Epithelial cell of prostate (primary cell): ENCODE measurements at regions not wholly inside any gene's neighbourhood (a gene's known extent, or its start where the extent isn't known, plus 50 kb on each side); places are given as distances from the start of the nearest gene placed in this dataset.

ENCODE experiments used
- DNase-seq: peaks from one replicate; pipeline ENCODE4 v3.0.0-alpha.2; 2011; ENCODE audit warnings: low read depth, low spot score
- H3K27ac ChIP-seq: fragments of 450-650 bp; 2 replicates; pipeline ENCODE4 v1.5.1; 2017; ENCODE audit warnings: mild to moderate bottlenecking

DNA sequence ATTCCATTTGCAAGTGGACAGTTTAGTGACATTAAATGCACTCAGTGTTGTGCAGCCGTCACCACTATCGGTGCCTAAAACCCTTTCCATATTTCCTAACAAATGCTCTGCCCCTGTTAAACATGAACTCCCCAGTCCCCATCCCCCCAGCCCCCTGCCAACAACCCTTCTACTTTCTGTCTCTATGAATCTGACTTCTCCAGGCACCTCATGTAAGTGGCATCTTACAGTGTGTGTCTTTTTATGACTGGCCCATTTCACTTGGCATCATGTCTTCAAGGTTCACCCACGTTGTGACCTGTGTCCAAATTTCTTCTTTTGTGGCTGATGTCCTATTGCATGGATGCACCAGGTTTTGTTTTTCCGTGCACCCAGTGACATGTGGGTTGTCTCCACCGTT lies 140.9 kb upstream of the GPC1 start:
- DNase-seq = no peak

DNA sequence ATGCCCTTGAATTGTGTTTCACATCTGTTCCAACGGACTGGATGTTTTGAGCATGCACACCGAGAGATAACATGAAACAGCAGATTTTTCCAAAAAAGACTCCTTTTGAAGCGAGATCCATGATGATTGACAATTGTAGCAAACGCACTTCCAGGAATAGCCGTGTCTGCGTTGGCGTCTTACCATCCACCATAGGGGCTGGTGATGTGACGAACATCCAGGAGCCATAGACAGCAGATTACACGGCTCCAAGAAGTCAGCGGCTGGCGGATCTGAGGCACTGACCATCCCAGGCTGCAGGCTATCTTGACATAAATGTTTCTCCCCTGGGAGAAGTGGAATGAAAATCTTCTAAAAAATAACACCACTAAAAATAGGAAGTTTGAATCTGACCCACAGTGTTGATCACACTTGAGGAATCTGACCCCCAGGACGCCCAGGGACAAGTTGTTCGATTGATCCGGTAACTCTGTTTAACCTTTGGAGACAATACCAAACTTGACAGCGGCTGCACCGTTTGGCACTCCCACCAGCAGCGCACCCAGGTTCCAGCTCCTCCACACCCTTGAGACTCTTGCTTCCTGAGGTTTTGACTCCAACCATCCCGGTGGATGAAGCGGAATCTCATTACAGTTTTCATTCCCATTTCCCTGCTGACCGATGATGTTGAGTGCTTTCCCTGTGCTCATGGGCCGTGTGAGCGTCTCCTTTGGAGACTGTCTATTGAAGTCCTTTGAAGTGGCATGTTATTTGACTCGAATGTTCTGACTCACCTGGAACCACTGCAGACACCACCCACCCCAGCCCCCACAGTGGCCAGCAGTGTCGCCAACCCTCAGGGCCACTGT lies 140.0 kb upstream of the GPC1 start:
- no peak for DNase-seq
- no peak overlapping the region for H3K27ac ChIP-seq

More for the DNA sequence above, 140.9 kb upstream of the GPC1 start:
- H3K27ac ChIP-seq = no peak overlapping the region

DNA sequence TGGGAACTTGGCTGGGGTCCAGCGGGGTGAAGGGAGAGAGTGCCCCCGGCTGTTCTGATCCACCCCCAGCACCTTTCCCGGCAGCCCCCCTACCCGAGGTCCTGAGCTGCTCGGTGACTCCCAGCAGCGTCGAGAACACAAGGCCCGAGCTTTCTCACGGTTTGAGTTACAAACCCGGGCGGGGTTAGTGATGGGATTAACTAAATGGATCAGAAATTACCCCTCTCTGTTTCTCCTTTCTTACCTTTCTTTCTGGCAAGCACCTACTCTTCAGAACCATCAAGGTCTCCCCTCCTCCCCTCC lies 139.4 kb upstream of the GPC1 start:
- H3K27ac ChIP-seq = no peak overlapping the region
- DNase-seq = no peak

DNA sequence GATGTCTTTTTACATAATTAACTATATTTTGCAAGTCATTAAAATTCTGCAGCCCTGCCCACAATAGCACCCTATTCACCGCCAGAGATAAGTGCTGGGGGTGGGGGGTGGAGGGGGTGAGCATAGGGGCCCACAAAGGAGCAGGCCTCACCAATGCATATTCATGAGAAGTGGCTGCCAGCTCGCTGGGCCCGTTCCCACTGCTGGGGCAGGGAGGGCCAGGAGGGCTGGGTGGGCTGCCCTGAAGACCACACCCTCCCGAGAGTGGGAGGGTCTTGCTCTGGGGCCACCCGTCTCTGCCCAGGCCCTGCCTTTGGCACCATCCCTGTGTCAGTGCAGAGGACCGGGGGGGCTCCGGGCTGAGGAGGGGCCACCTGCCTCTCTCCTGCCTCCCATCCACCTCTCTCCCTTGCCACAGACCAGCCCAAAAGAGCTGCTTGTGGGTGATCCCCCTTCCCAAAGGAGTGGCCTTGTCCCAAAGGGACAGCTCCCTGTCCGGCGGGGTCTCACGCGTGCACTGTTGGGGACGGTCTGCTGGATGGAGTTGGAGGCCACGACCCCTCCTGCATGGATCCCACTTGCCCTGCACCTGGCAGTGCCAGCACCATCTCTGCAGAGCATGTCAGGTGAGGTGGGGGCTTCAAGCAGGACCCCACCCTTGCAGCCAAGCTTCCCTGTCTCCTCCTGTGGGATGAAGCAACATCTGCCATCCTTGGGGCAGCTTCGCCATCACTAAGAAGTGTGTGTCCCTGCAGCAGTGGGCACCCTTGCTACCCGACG lies 138.8 kb upstream of the GPC1 start:
- DNase-seq = no peak
- no peak overlapping the region for H3K27ac ChIP-seq

DNA sequence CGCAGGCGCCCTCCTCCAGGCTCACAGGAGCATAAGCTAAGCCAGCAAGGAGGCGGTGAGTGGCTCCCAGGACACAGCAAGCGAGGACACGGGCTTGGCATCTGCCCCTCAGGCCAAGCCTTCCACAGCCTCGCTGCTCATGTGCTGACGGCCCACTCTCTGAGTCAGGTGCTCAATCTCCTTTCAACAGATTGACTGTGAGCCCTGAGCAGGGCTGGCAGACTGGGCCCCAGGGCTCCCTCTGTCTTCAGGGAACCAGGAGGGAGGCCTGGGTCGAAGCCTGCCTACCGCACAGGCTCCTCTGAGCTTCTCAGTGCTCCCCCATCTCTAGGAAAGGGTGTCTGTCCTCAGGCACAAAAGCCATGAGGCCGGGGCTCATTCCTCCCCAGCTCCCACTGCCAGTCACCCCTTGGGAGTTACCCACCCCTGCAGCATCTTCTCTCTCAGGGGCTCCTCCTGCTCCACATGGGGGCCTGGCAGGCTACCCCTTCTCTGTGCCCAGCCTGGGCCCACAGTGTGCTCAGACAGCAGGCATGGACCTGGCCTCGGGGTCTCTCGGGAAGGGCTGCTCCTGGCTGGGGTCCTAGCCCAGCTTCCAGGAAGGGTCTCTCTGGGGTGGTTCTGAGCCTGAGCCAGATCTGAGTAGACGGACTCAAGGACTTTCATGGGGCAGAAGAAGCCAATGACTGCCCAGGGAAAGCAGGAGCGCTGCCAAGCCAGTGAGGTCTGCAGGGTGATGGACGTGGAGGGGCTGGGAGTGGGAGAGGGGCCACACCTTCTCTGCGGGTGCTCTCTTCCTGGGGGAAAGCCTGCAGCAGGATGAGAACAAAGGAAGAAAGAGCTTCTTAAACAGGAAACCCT lies 138.0 kb upstream of the GPC1 start:
- no peak for DNase-seq
- H3K27ac ChIP-seq = no peak overlapping the region

DNA sequence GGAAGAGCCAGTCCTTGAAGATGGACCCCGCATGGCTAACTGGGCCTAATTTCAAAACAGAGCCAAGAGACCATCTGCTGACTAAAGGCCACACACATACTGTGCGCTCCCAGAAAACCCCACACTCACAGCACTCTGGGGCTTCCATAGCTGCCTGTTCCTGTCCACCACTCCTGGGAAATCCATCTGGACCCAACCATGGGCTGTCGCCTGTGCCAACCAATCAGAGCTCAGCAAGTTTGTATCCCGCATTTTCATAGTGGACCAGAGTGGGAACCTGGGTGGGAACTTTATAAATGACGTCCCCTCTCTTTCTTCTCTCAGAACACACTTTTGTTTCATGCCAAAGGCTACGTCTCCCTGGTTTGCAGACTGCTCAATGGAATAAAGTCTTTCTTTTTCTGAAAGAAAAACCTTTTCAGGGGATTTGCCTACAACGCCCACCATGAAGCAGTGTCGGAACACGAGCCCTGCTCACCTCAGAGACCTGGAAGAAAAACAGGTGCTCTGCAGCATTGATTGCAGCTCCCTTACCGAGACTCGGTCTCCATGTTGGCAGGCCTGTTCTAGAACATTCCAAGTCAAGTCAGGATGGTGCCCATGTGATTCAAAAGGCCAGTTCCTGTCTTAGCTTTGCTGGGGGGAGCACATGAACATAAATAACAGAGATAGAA lies 137.2 kb upstream of the GPC1 start:
- no peak overlapping the region for H3K27ac ChIP-seq
- DNase-seq = no peak

DNA sequence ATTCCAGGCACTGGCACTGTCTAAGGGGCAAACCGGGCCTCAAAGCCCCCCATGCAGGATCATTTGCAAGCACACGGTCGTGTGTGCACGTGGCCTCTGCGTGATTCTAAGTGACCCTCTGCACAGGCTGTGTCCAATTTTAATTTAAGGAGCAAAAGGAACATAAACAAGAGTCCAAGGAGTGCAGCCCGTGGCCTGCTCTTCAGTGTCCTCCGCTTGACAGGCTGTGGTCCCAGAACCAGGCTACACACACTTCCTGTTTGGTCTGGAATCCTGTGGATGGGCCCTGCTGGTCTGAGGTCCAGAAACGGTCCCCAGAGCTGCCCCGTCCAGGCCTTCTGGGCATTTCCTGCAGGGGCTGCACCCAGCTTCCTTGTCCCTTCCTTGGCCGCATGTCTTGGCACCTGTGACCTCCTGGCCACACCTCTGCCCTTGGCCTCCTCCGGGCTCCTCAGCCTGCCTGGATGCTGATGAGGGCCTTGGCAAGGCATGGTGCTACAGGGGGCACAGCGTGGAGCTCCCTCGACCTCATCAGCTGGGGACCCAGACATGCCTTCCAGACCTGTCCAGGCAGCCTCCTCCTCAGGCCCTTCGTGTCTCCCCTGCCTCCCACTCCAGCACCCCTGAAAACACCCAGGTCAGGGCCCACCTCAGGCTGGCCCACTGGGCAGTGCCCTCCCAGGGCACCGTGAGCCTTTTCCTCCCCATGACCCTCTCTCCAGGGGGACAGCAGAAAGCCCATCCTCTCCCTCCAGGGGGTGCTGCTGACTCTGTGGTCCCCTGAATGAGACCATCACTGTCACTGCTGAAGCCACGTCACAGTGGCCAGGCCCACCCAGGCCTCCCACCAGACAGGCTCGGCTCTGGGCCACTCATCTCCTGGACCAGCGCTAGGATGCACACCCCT lies 136.4 kb upstream of the GPC1 start:
- no peak for DNase-seq
- H3K27ac ChIP-seq = no peak overlapping the region

DNA sequence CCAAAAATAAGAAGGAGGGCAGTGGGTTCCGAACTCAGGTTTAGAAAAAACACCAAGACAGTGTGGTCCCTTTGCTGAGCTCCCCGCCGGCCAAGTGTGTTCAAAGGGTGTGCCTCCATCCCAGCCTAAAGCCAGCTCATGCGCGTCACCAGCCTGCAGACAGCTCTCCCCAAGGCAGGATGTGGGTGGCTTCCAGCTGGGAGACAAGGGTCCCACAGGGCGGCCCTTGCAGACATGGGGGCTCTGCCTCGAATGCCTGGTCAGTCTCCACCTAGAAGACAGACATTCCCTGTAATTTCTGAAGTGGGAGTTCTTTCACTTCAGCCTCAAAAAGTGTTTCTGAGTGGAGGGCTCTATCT lies 135.8 kb upstream of the GPC1 start:
- no peak overlapping the region for H3K27ac ChIP-seq

DNA sequence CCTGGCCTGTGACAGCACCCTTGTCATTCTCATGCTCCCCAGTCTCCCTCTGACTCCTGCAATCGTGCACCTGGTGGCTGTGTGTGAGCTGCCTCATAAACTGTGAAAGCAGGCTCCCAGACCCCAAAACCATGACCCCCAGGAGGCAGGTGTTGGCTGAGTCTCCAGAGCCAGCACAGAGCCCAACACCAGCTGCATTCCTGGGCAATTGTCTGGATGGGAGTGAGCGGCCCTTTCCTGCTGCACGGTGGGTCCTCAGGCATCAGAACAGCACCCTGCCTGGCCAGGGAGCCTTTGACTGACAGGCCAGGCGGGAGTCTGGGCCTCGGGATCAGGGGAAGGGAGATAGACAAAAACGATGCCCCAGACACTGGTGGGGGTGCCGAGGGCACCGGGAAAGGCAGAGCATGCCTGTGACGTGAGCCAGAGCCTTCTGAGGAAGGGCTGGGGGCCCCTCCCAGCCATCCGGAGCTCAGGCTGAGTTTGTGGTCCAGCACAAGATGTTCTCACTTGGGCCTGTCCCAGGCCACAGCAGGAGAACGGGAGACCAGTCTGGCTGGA lies 135.1 kb upstream of the GPC1 start:
- no peak for DNase-seq
- H3K27ac ChIP-seq = no peak overlapping the region

More for the DNA sequence above, 135.8 kb upstream of the GPC1 start:
- DNase-seq = no peak

DNA sequence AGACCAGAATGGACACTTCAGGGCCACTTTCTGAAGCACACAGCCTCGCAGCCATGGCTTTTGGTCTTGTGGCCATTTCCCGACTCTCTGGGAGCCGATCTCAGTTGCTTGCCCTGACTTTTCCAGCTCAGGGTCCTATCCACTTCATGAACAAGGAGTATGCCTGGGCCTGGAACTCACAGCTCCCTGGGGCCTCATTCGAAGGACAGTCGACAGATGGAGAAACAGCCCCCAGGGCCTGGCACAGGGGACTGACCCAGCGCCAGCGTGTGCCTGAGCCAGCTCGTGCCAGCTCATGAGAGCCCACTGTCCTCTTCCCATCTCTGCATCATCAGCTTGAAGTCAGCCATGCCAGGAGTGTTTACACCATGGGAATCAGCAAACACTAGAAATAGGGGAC lies 134.6 kb upstream of the GPC1 start:
- no peak for DNase-seq
- H3K27ac ChIP-seq = no peak overlapping the region

DNA sequence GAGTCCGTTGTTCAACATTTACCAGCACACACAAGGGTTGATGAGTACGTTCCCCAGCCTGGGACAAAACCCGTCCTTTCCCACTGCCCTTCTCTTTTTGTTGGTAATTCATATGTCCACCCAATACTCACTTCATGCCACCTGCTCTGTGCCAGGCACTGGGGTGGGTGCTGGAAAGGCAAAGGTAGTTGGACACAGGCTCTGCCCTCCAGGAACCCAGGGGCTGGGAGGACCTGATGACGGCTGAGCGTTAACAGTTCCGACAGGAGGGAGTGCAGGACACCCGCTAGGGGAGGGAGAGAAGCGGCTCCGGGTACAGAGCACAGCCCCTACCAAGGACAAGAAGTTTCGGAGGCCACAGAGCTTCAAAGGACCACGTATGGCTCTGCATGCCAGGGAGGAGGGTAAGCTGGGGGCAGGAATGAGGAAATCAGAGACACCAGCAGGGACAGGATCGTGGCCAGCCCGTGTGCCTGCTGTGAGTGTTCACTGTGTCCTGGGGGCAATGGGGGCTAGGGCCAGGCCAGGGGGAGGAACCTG lies 134.1 kb upstream of the GPC1 start:
- H3K27ac ChIP-seq = no peak overlapping the region
- DNase-seq = no peak

DNA sequence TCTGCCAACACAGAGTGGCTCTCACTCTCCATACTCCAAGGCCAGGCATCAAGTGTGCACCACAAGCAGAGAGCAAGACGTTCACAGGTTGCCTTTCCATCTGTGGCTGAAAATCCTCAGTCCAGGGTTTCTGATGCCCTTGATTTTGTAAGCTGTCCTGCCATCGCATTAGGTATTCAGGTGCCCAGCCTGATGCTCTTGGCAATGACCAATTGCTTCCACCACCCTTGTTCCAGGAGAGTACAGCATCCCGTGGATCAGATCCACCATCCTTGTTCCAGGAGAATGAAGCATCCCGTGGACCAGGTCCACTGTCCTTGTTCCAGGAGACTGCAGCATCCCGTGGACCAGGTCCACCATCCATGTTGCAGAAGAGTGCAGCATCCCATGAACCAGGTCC lies 133.4 kb upstream of the GPC1 start:
- DNase-seq = no peak
- no peak overlapping the region for H3K27ac ChIP-seq

DNA sequence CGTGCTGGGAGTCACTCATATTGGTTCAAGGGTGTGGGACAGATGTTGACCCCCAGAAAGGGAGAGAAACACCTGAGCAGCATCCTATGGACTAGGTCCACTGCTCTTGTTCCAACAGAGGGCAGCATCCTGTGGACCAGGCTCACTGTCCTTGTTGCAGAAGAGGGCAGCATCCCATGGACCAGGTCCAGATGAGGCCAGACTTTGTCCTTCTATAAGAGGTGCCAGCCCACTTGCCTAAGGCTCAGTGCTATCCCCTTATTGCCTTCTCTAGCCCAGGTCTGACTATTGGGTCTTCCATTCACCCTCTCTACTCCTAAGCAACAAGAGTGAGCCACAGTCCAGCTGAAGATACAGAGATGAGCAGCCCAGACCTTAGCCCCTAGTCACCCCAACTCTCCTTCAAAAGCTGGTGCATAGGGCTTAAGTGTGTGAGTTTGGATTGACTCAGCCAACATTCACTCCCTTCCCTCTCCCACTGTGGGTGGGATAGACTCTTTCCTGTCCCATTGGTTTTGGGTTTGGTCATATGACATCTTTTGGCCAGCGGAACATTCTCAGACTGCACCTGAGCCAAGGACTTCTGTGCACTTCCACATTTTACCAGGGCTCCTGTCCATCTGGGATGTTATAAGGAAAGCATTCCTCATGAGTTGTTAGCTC lies 132.4 kb upstream of the GPC1 start:
- no peak for DNase-seq
- H3K27ac ChIP-seq = no peak overlapping the region

DNA sequence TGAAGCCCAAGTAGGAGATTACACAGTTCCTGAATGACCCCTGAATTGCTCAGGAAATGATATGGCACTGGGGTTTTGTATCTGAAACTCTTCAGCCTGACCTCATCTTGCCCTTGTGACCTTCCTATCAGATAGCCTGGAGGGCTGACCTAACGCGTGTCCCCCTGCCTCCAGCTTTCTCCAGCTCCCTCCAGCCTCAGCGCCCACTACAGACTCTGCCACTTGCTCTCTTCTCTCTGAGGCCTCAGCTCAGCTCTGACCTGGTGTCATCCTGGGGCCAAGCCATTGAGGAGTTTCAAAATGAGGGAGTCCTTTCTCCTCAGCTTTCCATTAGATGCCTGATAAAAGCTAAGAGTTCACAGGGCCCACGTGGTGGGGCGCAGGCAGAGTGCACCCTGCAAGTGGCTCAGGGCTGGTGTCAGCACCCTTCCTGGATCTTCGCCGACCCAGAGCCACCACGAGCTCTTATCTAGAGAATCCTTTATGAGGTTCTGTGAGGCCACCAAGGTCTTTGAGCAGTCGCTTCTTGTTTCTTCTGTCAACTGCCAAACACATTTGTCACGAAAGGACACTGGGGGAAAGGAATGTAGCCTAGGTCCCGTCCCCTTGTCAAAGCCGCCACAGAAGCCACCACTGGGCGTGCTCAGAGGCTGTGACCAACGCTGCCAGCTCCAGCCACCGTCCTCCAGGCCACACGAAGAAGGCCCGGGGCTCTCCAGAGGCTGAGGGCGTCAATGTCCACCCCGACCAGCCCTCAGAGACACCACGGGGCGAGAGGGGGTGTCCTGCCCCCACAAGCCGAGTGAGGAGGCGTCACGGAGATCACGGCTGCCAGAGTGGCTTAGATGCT lies 131.3 kb upstream of the GPC1 start:
- DNase-seq = no peak
- no peak overlapping the region for H3K27ac ChIP-seq

DNA sequence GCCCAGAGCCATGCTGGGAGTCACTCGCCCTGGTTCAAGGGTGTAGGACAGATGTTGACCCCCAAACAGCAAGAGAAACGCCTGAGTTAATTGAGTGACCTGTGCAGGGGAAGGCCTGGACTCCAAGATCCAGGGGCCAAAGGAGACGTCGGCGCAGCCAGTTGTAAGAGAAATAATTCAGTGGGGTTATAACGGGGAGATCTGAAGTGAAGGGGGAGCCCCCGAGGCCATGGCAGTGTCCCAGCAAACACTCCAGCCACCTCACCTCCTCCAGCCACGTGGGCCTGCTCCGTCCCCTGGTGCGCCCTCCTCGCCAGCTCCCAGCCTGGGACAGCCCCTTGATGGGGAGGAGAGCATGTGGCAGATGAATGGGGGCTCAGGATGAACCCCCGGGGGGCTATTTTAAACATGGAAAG lies 130.7 kb upstream of the GPC1 start:
- DNase-seq = no peak
- H3K27ac ChIP-seq = no peak overlapping the region

DNA sequence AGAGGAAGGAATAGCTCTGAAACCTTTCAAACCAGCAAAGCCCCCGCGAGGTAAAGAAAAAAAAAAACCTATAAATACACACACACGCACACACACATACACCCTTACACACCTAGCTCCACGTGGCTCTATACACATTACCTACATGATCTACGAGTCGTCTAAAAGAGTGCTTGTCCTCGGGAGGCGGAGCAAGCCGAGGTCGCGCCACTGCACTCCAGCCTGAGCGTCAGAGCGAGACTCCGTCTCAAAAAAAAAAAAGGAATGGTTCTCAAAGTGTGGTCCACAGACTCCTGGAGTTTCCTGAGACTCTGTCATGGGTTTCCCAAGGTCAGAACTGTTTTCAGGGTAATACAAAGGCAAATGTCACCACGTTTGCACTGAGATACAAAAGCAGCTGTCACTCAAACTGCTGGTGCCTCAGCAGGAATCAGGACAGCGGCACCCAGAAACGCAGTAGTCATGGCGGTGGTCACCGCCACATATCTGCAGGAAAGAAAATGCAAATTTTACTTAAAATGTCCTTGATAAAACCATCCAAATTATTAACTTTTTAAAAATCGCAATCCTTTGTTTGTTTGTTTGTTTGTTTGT lies 130.0 kb upstream of the GPC1 start:
- H3K27ac ChIP-seq = no peak overlapping the region
- DNase-seq = no peak

DNA sequence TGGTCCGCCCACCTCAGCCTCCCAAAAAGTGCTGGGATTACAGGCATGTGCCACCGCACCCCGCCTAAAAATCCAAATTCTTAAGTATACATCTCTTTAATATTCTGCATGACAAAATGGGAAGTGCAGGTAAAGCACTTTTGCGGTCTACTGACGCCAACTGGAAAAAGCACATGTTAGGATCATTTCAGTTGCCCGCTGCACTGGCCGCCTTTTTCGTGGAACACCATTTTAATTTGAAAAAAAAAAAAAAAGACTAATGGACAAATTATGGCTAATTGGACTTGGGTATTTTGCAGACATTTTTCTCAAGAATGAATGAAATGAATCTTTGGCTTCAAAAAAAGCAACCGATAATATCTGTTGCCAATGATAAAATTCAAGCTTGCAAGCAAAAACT lies 129.3 kb upstream of the GPC1 start:
- no peak overlapping the region for H3K27ac ChIP-seq

More for the DNA sequence above, 129.3 kb upstream of the GPC1 start:
- DNase-seq = no peak
